Activated naive CD8-positive, alpha-beta T cell treated with anti-CD3 and anti-CD28 coated beads, Interleukin-2, amount 50 U/mL, for 24 hours (primary cell): ENCODE measurements at regions not wholly inside any gene's neighbourhood (a gene's known extent, or its start where the extent isn't known, plus 50 kb on each side); places are given as distances from the start of the nearest gene placed in this dataset.

Experiments used
- ATAC-seq: fragments of 150-1000 bp; cut with Tn5 transposase; one replicate; pipeline ENCODE4 v1.10.0; 2021
- DNase-seq: peaks from one replicate; pipeline ENCODE4 v3.0.0; 2021
- H3K27ac Mint-ChIP-seq: one replicate; pipeline ENCODE4 v1.8.0; 2021; ENCODE audit warnings: mild to moderate bottlenecking, mixed read lengths
- H3K27me3 Mint-ChIP-seq: one replicate; pipeline ENCODE4 v1.8.0; 2021; ENCODE audit warnings: mixed read lengths
- H3K36me3 Mint-ChIP-seq: one replicate; pipeline ENCODE4 v1.8.0; 2021; ENCODE audit warnings: low read depth, mixed read lengths
- H3K4me1 Mint-ChIP-seq: one replicate; pipeline ENCODE4 v1.8.0; 2021; ENCODE audit warnings: mixed read lengths
- H3K4me3 Mint-ChIP-seq: one replicate; pipeline ENCODE4 v1.8.0; 2021; ENCODE audit warnings: mild to moderate bottlenecking, moderate library complexity, mixed read lengths
- H3K9me3 Mint-ChIP-seq: one replicate; pipeline ENCODE4 v1.8.0; 2021; ENCODE audit warnings: mixed read lengths

DNA sequence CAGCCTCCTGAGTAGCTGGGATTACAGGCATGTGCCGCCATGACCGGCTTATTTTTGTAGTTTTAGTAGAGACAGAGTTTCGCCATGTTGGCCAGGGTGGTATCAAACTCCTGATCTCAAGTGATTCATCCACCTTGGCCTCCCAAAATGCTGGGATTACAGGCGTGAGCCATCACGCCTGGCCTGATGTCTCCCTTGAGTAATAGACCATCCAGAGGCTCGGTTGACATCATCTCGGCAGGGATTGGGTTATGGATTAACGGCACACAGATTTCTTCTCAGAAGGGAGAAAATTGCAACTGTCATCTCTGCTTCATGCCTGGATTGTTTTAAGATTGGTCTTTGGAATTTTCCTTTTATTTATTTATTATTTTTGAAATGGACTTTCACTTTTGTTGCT, 239.2 kb upstream of the LARGE1 start:
- no peak overlapping the region for H3K27ac Mint-ChIP-seq
- no peak overlapping the region for H3K4me3 Mint-ChIP-seq
- no peaks in the 10 kb centered on the region for H3K4me1 Mint-ChIP-seq
- H3K36me3 Mint-ChIP-seq: no peaks in the 10 kb centered on the region
- ATAC-seq (no peak), DNase-seq (no peak)
- H3K9me3 Mint-ChIP-seq: peaks cover 6% of the 10 kb centered on the region
- H3K27me3 Mint-ChIP-seq: no peaks in the 10 kb centered on the region

DNA sequence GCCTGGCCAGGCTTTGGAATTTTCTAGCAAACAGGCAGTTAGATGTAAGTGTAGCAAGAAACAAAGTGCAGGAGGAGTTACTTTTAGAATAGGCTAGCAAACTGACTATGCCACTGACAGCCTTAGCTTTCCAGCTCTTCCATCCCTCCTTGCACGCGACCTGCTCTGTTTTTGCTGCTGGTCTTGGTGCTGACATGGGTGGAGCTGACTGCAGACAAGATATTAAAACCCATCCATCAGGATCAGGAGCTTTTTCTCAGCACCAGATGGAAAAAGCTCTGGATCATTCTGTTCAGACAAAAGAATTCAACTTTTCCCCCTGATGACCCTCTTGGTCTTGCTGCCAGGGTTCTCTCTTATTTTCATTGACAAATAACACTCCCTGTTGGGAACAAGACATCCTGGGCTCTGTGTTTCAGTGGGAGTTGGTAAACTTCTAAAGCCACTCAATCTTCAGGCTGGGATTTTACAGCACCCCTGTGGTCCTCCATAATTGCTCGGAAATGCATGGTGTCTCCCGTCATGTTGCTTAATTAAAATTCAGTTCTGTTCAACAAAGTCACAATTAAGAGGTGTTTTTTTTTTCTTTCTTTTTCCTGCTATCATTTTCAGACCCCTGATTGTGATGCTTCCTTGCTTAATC, 240.0 kb upstream of the LARGE1 start:
- no peaks in the 10 kb centered on the region for H3K36me3 Mint-ChIP-seq
- no peak overlapping the region for H3K27ac Mint-ChIP-seq
- H3K27me3 Mint-ChIP-seq: no peaks in the 10 kb centered on the region
- no peak for DNase-seq
- H3K4me1 Mint-ChIP-seq: no peaks in the 10 kb centered on the region
- H3K4me3 Mint-ChIP-seq: no peak overlapping the region
- H3K9me3 Mint-ChIP-seq: peaks cover 6% of the 10 kb centered on the region
- ATAC-seq: no peak

DNA sequence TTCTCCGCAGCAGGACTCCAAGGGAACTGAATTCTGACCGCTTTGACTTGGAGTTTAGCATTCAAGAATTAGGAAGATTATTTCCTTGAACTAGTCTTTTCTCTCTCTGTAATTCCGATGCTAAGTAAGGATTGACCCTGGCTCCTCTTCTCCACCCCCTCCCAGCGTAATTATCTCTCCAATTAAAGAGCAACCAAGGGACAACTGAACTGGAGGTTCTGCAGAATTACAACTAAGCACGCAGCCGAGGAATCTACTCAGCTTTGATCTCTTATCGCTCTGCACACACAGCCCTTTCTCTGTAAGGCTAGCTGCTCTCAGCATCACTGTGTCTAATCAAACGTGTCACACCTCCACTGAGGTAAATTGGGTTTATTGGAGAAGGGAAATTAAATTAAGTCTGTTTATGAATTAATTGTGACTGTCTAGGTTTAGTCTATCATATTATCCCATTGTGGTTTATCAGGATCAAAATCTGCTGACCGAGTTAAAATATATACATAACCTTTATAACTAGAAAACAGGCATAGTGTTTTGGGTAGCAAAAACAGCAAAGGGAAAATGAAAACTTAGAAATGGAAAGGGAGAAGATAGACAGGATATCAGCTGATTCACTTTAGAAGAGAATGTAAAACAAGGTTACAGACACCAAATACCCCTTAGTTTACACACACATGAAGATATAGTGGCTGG, 241.3 kb upstream of the LARGE1 start:
- H3K27me3 Mint-ChIP-seq: no peaks in the 10 kb centered on the region
- H3K4me1 Mint-ChIP-seq: no peaks in the 10 kb centered on the region
- H3K4me3 Mint-ChIP-seq: no peak overlapping the region
- H3K9me3 Mint-ChIP-seq: peaks cover 6% of the 10 kb centered on the region
- ATAC-seq (no peak), DNase-seq (no peak)
- H3K27ac Mint-ChIP-seq: no peak overlapping the region
- H3K36me3 Mint-ChIP-seq: no peaks in the 10 kb centered on the region

DNA sequence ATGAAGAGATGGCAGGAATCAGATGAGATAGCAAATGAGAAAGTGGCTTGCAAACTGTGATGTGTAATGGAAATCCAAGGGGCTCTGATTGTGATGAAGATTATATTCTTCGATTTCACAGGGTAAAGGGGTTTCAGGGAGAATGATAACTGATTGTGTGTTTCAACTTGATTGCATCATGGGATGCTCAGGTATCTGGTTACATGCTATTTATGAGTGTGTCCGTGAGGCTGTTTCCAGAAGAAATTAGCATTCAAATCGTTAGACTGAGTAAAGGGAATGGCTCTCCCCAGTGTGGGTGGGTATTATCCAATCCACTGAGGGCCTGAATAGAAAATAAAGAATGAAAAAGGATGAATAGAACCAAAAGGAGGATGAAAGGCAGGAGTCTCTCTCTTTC, 278.7 kb upstream of the LARGE1 start:
- no peaks in the 10 kb centered on the region for H3K36me3 Mint-ChIP-seq
- no peak overlapping the region for H3K27ac Mint-ChIP-seq
- ATAC-seq: no peak
- no peaks in the 10 kb centered on the region for H3K4me1 Mint-ChIP-seq
- DNase-seq: no peak
- H3K9me3 Mint-ChIP-seq: no peaks in the 10 kb centered on the region
- H3K27me3 Mint-ChIP-seq: no peaks in the 10 kb centered on the region
- H3K4me3 Mint-ChIP-seq: no peak overlapping the region

DNA sequence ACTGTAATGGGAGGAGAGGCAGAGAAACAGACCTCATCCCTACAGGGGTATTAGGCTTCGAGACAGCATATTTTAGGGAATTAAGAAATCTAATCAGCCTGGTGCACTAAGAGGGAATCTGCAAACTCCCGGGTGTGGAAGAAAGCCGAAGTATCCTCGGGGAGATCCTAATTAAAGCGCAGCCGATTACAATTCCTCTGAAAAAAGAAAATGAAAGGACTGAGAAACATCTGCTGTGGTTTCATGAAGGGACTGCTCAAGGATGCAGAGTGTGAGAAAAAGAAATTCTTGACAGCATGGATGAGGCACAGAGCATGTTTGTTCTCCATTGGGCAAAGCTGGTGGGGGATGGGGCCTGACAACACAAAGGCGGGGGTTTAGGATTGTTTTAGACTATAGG, 290.0 kb upstream of the LARGE1 start:
- Mint-ChIP-seq H3K4me1 (no peaks in the 10 kb centered on the region), H3K27me3 (peaks cover 2% of the 10 kb centered on the region), H3K9me3 (peaks cover 10% of the 10 kb centered on the region), H3K27ac (no peak overlapping the region), H3K36me3 (no peaks in the 10 kb centered on the region), H3K4me3 (no peak overlapping the region)
- ATAC-seq: no peak
- no peak for DNase-seq

DNA sequence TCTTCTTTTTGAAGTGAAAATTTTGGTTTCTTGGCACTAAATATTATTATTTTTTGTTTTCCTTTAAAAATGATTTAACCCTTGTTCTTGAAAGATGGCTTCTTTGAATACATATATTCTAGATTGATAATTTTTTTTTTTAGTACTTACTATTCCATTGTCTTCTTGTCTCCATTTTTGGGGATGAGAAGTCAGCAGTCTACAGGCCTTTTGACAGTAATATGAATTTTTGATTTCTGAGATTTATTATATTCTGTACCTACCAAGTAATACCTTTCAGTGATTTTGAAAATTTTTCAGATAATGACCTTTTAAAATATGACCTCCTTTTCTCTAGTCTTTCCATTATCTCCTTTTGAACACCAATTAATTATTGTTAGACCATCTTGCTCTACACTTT, 294.1 kb upstream of the LARGE1 start:
- DNase-seq: no peak
- peaks cover 2% of the 10 kb centered on the region for H3K27me3 Mint-ChIP-seq
- no peak overlapping the region for H3K4me3 Mint-ChIP-seq
- no peaks in the 10 kb centered on the region for H3K4me1 Mint-ChIP-seq
- peaks cover 19% of the 10 kb centered on the region for H3K9me3 Mint-ChIP-seq
- no peaks in the 10 kb centered on the region for H3K36me3 Mint-ChIP-seq
- ATAC-seq: no peak
- H3K27ac Mint-ChIP-seq: no peak overlapping the region

DNA sequence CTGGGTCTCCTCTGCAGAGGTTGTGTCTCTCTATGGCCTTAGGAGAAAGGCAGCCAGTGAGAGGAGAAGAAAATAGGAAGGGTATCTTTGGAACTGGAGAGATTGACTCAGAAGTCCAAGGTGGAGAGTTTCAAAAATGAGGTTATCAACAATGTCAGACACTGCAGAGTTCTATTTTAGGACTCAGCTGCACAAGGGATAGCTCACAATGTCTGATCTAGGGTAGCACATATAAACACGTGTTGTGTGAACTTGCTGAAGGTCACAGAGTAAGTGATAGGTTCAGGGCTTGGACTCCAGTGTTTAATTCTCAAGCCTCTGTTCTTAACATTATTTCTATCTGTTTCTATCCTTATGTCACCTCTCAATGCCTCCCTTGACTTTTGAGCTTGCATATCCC, 305.0 kb upstream of the LARGE1 start:
- no peak overlapping the region for H3K27ac Mint-ChIP-seq
- ATAC-seq: no peak
- no peaks in the 10 kb centered on the region for H3K4me1 Mint-ChIP-seq
- DNase-seq: no peak
- peaks cover 4% of the 10 kb centered on the region for H3K27me3 Mint-ChIP-seq
- peaks cover 10% of the 10 kb centered on the region for H3K9me3 Mint-ChIP-seq
- no peaks in the 10 kb centered on the region for H3K36me3 Mint-ChIP-seq
- H3K4me3 Mint-ChIP-seq: no peak overlapping the region

DNA sequence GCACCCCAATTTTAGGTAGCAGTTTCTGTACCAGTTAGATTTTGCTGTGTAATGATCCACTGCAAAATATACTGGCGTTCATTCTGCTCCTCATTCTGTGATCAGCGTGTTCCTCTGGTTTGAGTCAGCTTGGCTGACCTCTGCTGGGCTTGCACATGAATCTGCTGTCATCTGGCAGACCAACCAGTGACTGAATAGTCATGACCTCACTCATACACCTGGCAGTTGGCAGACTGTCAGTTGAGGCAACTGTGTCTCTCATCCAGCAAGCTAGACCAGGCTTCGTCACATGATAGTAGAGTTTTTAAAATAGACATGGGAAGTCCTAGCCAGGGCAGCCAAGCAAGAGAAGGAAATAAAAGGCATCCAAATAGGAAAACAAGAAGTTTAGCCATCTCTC, 316.3 kb upstream of the LARGE1 start:
- DNase-seq: no peak
- Mint-ChIP-seq H3K36me3 (no peaks in the 10 kb centered on the region), H3K27ac (no peak overlapping the region), H3K4me1 (no peaks in the 10 kb centered on the region), H3K4me3 (no peak overlapping the region), H3K9me3 (peaks cover 34% of the 10 kb centered on the region), H3K27me3 (no peaks in the 10 kb centered on the region)
- ATAC-seq: no peak

DNA sequence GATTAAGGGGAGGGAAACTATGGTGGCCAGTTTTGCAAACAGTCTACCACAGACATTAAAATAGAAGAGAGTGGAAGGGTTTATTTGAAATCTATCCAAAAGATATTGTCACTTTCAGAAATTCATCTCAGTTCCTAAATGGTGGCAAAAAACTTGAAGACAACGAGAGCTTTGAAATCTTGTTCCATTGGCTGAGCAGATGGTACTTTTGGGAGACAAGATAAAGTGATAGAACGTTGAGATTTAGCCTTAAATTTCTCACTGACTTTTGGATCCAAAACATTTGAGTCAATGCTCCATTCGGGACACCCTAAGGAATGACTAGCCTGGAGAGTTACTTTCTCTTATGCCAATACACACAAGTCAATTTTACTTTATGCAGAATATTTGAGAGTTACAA, 319.1 kb upstream of the LARGE1 start:
- ATAC-seq: no peak
- no peaks in the 10 kb centered on the region for H3K36me3 Mint-ChIP-seq
- H3K27me3 Mint-ChIP-seq: no peaks in the 10 kb centered on the region
- H3K27ac Mint-ChIP-seq: no peak overlapping the region
- peaks cover 30% of the 10 kb centered on the region for H3K9me3 Mint-ChIP-seq
- no peaks in the 10 kb centered on the region for H3K4me1 Mint-ChIP-seq
- DNase-seq: no peak
- H3K4me3 Mint-ChIP-seq: no peak overlapping the region

DNA sequence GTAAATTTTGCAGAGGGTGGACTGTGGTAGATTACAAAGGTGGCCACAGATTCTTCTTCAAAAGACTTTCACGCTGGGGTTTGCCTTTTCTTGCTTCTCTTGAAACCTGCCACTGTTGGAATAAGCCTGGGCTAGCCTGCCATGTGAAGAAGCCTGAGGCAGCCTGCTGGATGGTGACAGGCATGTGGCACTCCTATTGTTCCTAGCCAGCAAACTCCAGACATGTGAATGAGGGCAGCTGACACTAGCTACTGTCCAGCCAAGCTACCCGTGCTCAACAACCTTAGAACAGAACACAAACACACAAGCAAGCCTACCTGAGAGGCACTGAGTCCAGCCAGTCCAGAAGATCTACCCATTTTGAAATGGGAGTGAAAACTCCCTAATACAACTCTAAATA, 322.7 kb upstream of the LARGE1 start:
- H3K27ac Mint-ChIP-seq: no peak overlapping the region
- peaks cover 25% of the 10 kb centered on the region for H3K9me3 Mint-ChIP-seq
- H3K27me3 Mint-ChIP-seq: no peaks in the 10 kb centered on the region

DNA sequence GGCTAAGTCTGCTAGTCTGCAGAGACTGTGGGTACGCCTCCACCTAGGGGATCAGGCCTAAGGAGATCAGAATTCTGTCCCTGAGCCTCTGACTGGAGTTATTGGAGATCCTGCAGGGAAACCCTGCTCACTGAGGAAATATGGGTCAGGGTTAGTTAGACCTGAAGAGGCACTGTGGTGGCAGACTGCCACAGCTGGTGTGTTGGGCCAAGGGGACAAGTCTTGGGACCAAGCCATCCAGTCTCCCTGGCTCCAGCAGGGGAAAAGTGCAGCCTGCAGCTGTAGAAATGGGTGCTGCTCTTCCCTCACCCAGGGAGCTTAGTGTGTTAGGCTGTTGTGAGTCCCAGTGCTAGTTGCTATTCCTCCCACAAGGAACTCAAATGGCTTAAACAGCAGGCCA, 334.8 kb upstream of the LARGE1 start:
- Mint-ChIP-seq H3K4me1 (no peaks in the 10 kb centered on the region), H3K27me3 (no peaks in the 10 kb centered on the region), H3K4me3 (no peak overlapping the region), H3K27ac (no peak overlapping the region), H3K36me3 (no peaks in the 10 kb centered on the region), H3K9me3 (peaks cover 47% of the 10 kb centered on the region)
- ATAC-seq (no peak), DNase-seq (no peak)

More for the DNA sequence above, 322.7 kb upstream of the LARGE1 start:
- ATAC-seq: no peak
- H3K36me3 Mint-ChIP-seq: no peaks in the 10 kb centered on the region
- no peak for DNase-seq
- no peaks in the 10 kb centered on the region for H3K4me1 Mint-ChIP-seq
- H3K4me3 Mint-ChIP-seq: no peak overlapping the region

DNA sequence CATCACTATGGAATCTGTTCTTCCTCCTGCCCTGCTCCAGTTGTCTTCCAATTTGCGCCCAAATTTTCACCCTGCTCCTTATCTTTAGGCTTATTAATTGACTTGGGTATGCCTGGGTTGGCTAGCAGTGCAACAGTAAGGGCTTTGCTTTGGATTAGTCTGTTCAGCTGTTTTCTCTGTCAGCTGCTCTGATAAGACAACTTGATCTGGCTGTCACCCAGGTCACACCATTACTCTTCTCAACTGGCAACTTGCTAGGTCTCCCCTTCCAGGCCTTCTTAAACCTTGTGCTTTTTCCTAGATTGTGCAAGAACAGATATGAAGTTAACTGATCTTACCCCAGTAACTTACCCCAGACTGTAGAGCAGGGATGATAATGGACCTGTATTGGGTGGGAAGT, 357.8 kb upstream of the LARGE1 start:
- no peak overlapping the region for H3K27ac Mint-ChIP-seq
- ATAC-seq: no peak
- H3K36me3 Mint-ChIP-seq: no peaks in the 10 kb centered on the region
- H3K4me1 Mint-ChIP-seq: no peaks in the 10 kb centered on the region
- no peak for DNase-seq
- no peak overlapping the region for H3K4me3 Mint-ChIP-seq
- peaks cover 7% of the 10 kb centered on the region for H3K9me3 Mint-ChIP-seq
- H3K27me3 Mint-ChIP-seq: no peaks in the 10 kb centered on the region

DNA sequence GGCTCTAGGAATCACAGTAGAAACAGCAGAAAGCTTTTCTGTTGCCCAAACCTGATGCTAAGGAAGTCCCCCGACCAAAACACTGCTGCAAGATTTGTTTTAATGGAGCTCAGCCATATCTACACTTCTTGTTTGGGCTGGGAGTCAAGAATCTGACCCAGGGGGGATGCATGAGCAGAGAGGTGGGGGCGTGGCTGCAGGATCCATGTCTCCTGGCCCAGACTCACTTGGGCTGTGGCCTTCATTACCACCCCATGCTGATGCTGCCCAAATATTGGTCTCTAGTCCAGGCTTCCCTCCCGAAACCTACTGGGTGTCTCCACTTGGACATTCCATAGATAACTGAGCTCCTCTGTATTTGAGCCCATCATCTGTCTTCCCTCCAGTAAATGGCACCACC, 361.5 kb upstream of the LARGE1 start:
- Mint-ChIP-seq H3K27me3 (no peaks in the 10 kb centered on the region), H3K9me3 (peaks cover 7% of the 10 kb centered on the region), H3K27ac (no peak overlapping the region), H3K36me3 (no peaks in the 10 kb centered on the region), H3K4me1 (no peaks in the 10 kb centered on the region), H3K4me3 (no peak overlapping the region)
- DNase-seq: no peak
- ATAC-seq: no peak

DNA sequence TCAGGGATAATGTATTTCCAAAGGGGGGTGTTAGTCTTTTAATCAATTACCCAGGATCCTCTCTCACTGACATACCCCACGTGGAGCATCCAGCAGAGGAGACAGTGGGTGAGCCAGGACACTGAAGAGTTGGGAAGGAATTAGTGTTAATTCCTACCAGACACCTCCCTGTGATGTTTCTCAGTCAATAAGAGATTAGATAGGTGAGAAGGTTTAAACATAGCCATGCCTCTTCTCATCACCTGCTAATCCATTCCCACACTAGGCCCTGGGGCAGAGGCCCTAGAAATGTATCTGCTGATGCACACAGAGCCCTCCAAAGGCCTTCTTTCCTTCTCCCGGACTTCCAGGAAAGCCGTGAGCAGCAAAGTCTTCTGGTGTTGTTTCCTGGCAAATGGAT, 363.6 kb upstream of the LARGE1 start:
- Mint-ChIP-seq H3K9me3 (peaks cover 7% of the 10 kb centered on the region), H3K36me3 (no peaks in the 10 kb centered on the region), H3K4me3 (no peak overlapping the region), H3K27me3 (peaks cover 6% of the 10 kb centered on the region), H3K27ac (no peak overlapping the region), H3K4me1 (no peaks in the 10 kb centered on the region)
- DNase-seq (no peak), ATAC-seq (no peak)

DNA sequence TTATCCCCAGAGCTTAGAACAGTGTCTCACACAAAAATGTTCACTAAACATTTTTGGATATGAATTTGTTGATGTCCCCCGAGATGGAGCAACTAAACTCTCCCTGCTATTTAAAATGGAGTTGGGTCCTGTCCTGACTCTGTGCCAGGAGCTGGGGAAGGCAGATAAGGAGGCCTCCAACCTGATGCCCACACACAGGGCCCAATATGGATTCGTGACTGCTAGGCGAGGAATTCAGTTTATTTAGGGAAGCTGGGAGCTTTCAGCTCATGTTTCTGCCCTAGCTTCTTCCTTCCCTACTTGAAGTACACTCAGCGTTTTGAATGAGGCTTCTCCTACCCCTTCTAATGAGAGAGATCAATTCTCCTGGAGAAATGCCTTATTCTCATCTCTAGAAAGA, 373.0 kb upstream of the LARGE1 start:
- ATAC-seq (no peak), DNase-seq (no peak)
- Mint-ChIP-seq H3K27me3 (peaks cover 7% of the 10 kb centered on the region), H3K36me3 (no peaks in the 10 kb centered on the region), H3K4me1 (no peaks in the 10 kb centered on the region), H3K27ac (no peak overlapping the region), H3K9me3 (peaks cover 4% of the 10 kb centered on the region), H3K4me3 (no peak overlapping the region)

DNA sequence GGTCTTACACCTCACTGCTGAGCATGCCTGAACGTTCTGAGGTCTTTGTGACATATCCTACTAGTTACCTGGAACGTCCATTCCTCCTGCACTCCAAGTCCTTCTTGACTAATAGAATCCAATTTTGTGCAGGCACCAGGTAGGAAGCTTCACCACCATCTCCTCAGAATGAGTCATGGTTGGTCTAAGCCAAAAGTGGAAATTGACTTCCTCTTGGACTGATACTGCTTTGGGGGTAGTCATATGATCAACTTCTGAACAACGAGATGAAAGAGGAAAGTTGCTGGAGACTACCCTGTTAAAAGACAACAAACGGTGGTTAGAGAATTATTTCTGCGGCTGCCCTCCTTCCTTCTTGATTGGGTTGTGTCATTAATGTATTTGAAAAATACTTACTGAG, 374.2 kb upstream of the LARGE1 start:
- no peaks in the 10 kb centered on the region for H3K9me3 Mint-ChIP-seq
- no peak overlapping the region for H3K27ac Mint-ChIP-seq
- H3K27me3 Mint-ChIP-seq: no peaks in the 10 kb centered on the region
- no peaks in the 10 kb centered on the region for H3K4me1 Mint-ChIP-seq
- H3K36me3 Mint-ChIP-seq: no peaks in the 10 kb centered on the region
- DNase-seq: no peak
- no peak overlapping the region for H3K4me3 Mint-ChIP-seq
- no peak for ATAC-seq
